Osteoblast (primary cell): ENCODE measurements at regions not wholly inside any gene's neighbourhood (a gene's known extent, or its start where the extent isn't known, plus 50 kb on each side); places are given as distances from the start of the nearest gene placed in this dataset.

Experiments used
- DNase-seq: peaks from one replicate; pipeline ENCODE4 v3.0.0; 2011; ENCODE audit warnings: low spot score, mixed read lengths; ENCODE audit not compliant: insufficient read length; ENCODE audit errors: missing footprints
- H2AFZ ChIP-seq: 2 replicates; pipeline ENCODE4 v1.6.0; 2011; ENCODE audit warnings: mild to moderate bottlenecking, low read length
- H3K27ac ChIP-seq: 2 replicates; pipeline ENCODE4 v1.5.1; 2011; ENCODE audit warnings: mild to moderate bottlenecking, low read depth, low read length, moderate library complexity
- H3K27me3 ChIP-seq: 2 replicates; pipeline ENCODE4 v1.6.0; 2012; ENCODE audit warnings: mild to moderate bottlenecking, control low read depth, inconsistent platforms, low read length, moderate library complexity; ENCODE audit not compliant: insufficient read depth
- H3K36me3 ChIP-seq: 2 replicates; pipeline ENCODE4 v1.5.1; 2011; ENCODE audit warnings: mild to moderate bottlenecking, low read length, control low read depth, moderate library complexity; ENCODE audit not compliant: insufficient read depth
- H3K4me1 ChIP-seq: 2 replicates; pipeline ENCODE4 v1.5.1; 2011; ENCODE audit warnings: mild to moderate bottlenecking, low read length, control low read depth, moderate library complexity; ENCODE audit not compliant: insufficient read depth
- H3K4me2 ChIP-seq: 2 replicates; pipeline ENCODE4 v1.6.0; 2011; ENCODE audit warnings: mild to moderate bottlenecking, low read length; ENCODE audit not compliant: insufficient read depth
- H3K4me3 ChIP-seq: fragments of 200-600 bp; sonication (generic); 3 replicates; pipeline ENCODE4 v1.5.1; 2012; ENCODE audit warnings: mild to moderate bottlenecking, low read length, inconsistent platforms; ENCODE audit not compliant: insufficient read depth
- H3K79me2 ChIP-seq: 2 replicates; pipeline ENCODE4 v1.6.0; 2012; ENCODE audit warnings: mild to moderate bottlenecking, low read length, control low read depth, inconsistent platforms; ENCODE audit not compliant: insufficient read depth
- H3K9me3 ChIP-seq: 2 replicates; pipeline ENCODE4 v1.5.1; 2011; ENCODE audit warnings: low read depth, low read length, control low read depth
- H4K20me1 ChIP-seq: 2 replicates; pipeline ENCODE4 v1.6.0; 2012; ENCODE audit warnings: mild to moderate bottlenecking, low read length, control low read depth; ENCODE audit not compliant: insufficient read depth
- TF ChIP-seq, protein P1 (sequence below): IDR thresholded peaks from 2 replicates; pipeline ENCODE4 v1.5.1; 2011; ENCODE audit warnings: mild to moderate bottlenecking, low read depth, low read length, moderate library complexity; ENCODE audit errors: extremely low read depth

DNA sequence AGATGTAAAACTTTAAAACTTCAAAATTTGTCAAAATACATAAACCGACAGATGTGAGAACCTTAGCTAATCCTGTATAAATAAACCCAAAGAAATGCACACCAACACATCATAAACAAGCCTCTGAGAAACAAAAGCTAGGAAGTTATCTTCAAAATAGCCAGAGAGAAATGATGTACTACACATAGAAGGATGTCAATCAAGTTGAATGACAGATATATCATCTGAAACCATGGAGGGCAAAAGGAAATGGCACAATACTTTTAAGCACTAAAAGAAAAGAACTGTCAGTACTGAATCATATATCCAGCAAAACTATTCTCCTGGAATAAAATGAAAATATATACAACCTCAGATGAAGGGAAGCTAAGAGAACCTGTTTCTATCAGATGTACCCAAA lies 595.1 kb upstream of the PTGER4 start:
- no peaks in the 10 kb centered on the region for H3K79me2 ChIP-seq
- no peaks in the 10 kb centered on the region for H3K36me3 ChIP-seq
- no peak overlapping the region for H3K4me2 ChIP-seq
- no peak overlapping the region for H2AFZ ChIP-seq
- H3K27me3 ChIP-seq: no peaks in the 10 kb centered on the region
- H4K20me1 ChIP-seq: no peaks in the 10 kb centered on the region
- no peaks in the 10 kb centered on the region for H3K9me3 ChIP-seq
- H3K4me1 ChIP-seq: no peaks in the 10 kb centered on the region
- TF ChIP-seq, protein P1, sequence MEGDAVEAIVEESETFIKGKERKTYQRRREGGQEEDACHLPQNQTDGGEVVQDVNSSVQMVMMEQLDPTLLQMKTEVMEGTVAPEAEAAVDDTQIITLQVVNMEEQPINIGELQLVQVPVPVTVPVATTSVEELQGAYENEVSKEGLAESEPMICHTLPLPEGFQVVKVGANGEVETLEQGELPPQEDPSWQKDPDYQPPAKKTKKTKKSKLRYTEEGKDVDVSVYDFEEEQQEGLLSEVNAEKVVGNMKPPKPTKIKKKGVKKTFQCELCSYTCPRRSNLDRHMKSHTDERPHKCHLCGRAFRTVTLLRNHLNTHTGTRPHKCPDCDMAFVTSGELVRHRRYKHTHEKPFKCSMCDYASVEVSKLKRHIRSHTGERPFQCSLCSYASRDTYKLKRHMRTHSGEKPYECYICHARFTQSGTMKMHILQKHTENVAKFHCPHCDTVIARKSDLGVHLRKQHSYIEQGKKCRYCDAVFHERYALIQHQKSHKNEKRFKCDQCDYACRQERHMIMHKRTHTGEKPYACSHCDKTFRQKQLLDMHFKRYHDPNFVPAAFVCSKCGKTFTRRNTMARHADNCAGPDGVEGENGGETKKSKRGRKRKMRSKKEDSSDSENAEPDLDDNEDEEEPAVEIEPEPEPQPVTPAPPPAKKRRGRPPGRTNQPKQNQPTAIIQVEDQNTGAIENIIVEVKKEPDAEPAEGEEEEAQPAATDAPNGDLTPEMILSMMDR: no peak
- no peak for DNase-seq
- H3K27ac ChIP-seq: no peak overlapping the region
- no peak overlapping the region for H3K4me3 ChIP-seq

DNA sequence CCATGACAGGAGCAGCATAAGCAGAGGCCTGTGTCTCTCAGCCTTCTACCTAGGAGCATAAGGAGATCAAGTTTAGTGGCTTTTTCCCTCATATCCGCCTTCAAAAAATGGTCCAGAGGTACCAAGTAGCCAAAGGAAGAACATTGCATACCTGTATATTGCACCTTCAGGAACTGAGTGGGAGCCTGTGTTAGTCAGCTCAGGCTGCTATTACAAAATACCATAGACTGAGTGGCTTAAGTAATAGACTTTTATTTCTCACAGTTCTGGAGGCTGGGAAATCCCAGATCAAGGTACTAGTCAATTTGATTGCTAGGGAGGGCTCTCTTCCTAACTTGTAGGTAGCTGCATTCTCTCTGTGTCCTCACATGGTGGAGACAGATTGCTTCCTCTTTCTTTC lies 597.4 kb upstream of the PTGER4 start:
- Histone ChIP-seq H2AFZ (no peak overlapping the region), H3K27ac (no peak overlapping the region), H3K4me3 (no peak overlapping the region), H3K36me3 (no peaks in the 10 kb centered on the region), H4K20me1 (no peaks in the 10 kb centered on the region), H3K27me3 (no peaks in the 10 kb centered on the region), H3K4me2 (no peak overlapping the region), H3K4me1 (no peaks in the 10 kb centered on the region), H3K9me3 (no peaks in the 10 kb centered on the region), H3K79me2 (no peaks in the 10 kb centered on the region)
- TF ChIP-seq, protein P1: no peak
- DNase-seq: peak; percentile 31

DNA sequence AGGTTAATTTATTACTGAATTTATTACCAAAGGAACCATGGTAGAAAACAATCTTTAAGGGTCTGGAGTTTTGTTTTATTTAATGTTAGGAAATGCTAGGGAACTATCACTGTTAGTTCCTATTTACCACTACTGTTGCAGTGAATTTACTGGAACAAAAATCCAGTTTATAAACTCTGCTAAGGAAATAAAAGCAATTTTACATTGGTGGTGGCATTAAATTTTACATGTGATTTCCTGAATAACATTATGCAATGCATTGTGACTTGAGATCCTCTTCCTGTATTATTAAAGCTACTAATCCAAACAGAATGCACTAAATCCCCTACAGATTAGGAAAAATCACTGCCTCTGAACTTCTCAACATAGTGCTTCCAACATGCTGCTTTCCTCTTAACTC lies 599.5 kb upstream of the PTGER4 start:
- Histone ChIP-seq H3K36me3 (no peaks in the 10 kb centered on the region), H3K4me2 (no peak overlapping the region), H3K27me3 (no peaks in the 10 kb centered on the region), H4K20me1 (no peaks in the 10 kb centered on the region), H3K27ac (no peak overlapping the region), H3K79me2 (no peaks in the 10 kb centered on the region), H3K4me1 (no peaks in the 10 kb centered on the region), H2AFZ (no peak overlapping the region), H3K9me3 (no peaks in the 10 kb centered on the region), H3K4me3 (no peak overlapping the region)
- TF ChIP-seq, protein P1: no peak
- no peak for DNase-seq

DNA sequence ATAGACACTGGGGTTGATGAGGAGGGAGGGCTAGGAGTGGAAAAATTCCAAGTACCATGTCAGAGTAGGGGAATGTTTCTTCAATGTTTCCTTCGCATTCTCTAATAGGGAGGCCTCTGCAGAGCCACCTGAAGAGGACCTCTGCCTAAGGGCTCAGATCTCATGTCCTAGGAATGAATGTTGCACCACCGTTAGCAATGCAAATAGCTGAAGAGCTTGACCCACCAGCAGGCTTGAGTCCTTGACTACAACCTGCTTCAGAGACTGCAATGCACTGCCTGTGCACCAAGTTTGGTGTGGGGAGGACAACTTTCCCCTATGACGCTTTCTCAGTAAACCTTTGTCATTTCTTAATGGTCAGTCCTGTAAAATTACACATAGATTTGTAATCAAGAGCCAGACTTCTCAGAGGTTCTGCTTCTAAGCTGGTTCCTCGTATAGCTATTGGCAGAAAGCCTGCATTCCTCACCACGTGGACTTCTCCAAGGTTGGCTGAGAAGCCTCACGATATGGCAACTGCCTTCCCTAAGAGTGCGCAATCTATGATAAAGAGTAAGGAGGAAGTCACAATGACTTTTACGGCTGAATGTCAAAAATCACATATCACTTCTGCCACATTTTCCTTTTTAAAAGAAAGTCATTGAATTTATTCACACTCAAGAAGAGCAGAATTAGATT lies 600.7 kb upstream of the PTGER4 start:
- no peaks in the 10 kb centered on the region for H3K79me2 ChIP-seq
- no peaks in the 10 kb centered on the region for H3K27me3 ChIP-seq
- TF ChIP-seq, protein P1: no peak
- no peaks in the 10 kb centered on the region for H3K9me3 ChIP-seq
- no peak overlapping the region for H3K4me2 ChIP-seq
- no peak overlapping the region for H3K27ac ChIP-seq
- no peaks in the 10 kb centered on the region for H3K4me1 ChIP-seq
- H3K36me3 ChIP-seq: no peaks in the 10 kb centered on the region
- DNase-seq: peak; percentile 31
- no peak overlapping the region for H3K4me3 ChIP-seq
- no peak overlapping the region for H2AFZ ChIP-seq
- H4K20me1 ChIP-seq: no peaks in the 10 kb centered on the region
